WI38 (cell line): ENCODE measurements at regions not wholly inside any gene's neighbourhood (a gene's known extent, or its start where the extent isn't known, plus 50 kb on each side); places are given as distances from the start of the nearest gene placed in this dataset.

Experiments used
- H3K4me3 ChIP-seq: 2 replicates; pipeline ENCODE4 v1.5.1; 2011; ENCODE audit warnings: low read depth, mild to moderate bottlenecking, control low read depth, low read length
- CTCF ChIP-seq: IDR thresholded peaks from 2 replicates; pipeline ENCODE4 v1.5.1; 2012; ENCODE audit warnings: low read depth, mild to moderate bottlenecking, control low read depth, low read length

GRCh38 chr2:238985931-238986446 is 138.1 kb downstream of the TWIST2 start:
- H3K4me3 ChIP-seq: no peak overlapping the region
- no peak for TF ChIP-seq CTCF

- no peak for TF ChIP-seq CTCF
- no peak overlapping the region for H3K4me3 ChIP-seq
Measured at GRCh38 chr2:238986491-238987351, 138.8 kb downstream of the TWIST2 start.

- no peak overlapping the region for H3K4me3 ChIP-seq
- TF ChIP-seq CTCF: no peak
Measured at GRCh38 chr2:238987352-238987981, 139.6 kb downstream of the TWIST2 start.

GRCh38 chr2:238988105-238988504 is 140.2 kb downstream of the TWIST2 start:
- no peak overlapping the region for H3K4me3 ChIP-seq
- no peak for TF ChIP-seq CTCF

- H3K4me3 ChIP-seq: no peak overlapping the region
- no peak for TF ChIP-seq CTCF
Measured at GRCh38 chr2:238988752-238989151, 140.9 kb downstream of the TWIST2 start.

- H3K4me3 ChIP-seq: no peak overlapping the region
- TF ChIP-seq CTCF: no peak
Measured at GRCh38 chr2:238989484-238989883, 141.6 kb downstream of the TWIST2 start.

GRCh38 chr2:238994432-238994831 is 146.5 kb downstream of the TWIST2 start:
- no peak overlapping the region for H3K4me3 ChIP-seq
- TF ChIP-seq CTCF: no peak
